ENCODE measurements at regions not wholly inside any gene's neighbourhood (a gene's known extent, or its start where the extent isn't known, plus 50 kb on each side); places are given as distances from the start of the nearest gene placed in this dataset.

GRCh38 chr1:190564117-190564516, 86.5 kb upstream of the BRINP3 start:
- no peak for TF ChIP-seq CTCF (conservative IDR thresholded peaks at IDR 0.05; ENCODE audit: low read depth, low read length)
- no peak for TF ChIP-seq SMC3 (IDR thresholded peaks at IDR 0.05; ENCODE audit: low read depth, low read length)
- TF ChIP-seq CEBPB (IDR thresholded peaks at IDR 0.05; ENCODE audit: low read depth, low read length): no peak
- no peak for TF ChIP-seq RAD21 (IDR thresholded peaks at IDR 0.05; ENCODE audit: low read length)
- no peak for TF ChIP-seq POLR2A (IDR thresholded peaks at IDR 0.05; ENCODE audit: low read depth, low read length)
- TF ChIP-seq ELK1 (IDR thresholded peaks at IDR 0.05; ENCODE audit: borderline replicate concordance, low read depth, low read length): no peak

Measured in IMR-90 (cell line).